BE2C (cell line): ENCODE measurements at regions not wholly inside any gene's neighbourhood (a gene's known extent, or its start where the extent isn't known, plus 50 kb on each side); places are given as distances from the start of the nearest gene placed in this dataset.

ENCODE experiments used
- DNase-seq: peaks from one replicate; pipeline ENCODE4 v3.0.0-alpha.2; 2020
- H3K27me3 ChIP-seq: fragments of 250-450 bp; sonication (Bioruptor Pico); 2 replicates; pipeline ENCODE4 v1.5.1; 2020; ENCODE audit warnings: mild to moderate bottlenecking
- H3K36me3 ChIP-seq: fragments of 250-450 bp; sonication (Bioruptor Pico); 2 replicates; pipeline ENCODE4 v1.5.1; 2020; ENCODE audit warnings: mild to moderate bottlenecking
- H3K4me1 ChIP-seq: fragments of 250-450 bp; sonication (Bioruptor Pico); 2 replicates; pipeline ENCODE4 v1.5.1; 2020
- H3K4me3 ChIP-seq: 2 replicates; pipeline ENCODE4 v1.5.1; 2011; ENCODE audit warnings: low read depth, low read length
- H3K9me3 ChIP-seq: fragments of 250-450 bp; sonication (Bioruptor Pico); 2 replicates; pipeline ENCODE4 v1.5.1; 2020
- CTCF ChIP-seq: IDR thresholded peaks from 2 replicates; pipeline ENCODE4 v1.5.1; 2012; ENCODE audit warnings: mild to moderate bottlenecking, low read depth, low read length

- H3K9me3 ChIP-seq, result no peaks in the 10 kb centered on the region
- H3K4me3 ChIP-seq, result no peak overlapping the region
- H3K27me3 ChIP-seq, result no peaks in the 10 kb centered on the region
- DNase-seq, result no peak
- no peak for TF ChIP-seq CTCF
- no peaks in the 10 kb centered on the region for H3K36me3 ChIP-seq
- H3K4me1 ChIP-seq, result no peaks in the 10 kb centered on the region; the same call in 1 of the 2 replicates
Observed at GRCh38 chr5:96250782-96251181, 182.3 kb downstream of the PCSK1 start.

- H3K4me1 ChIP-seq, result no peaks in the 10 kb centered on the region; the same call in 1 of the 2 replicates
- no peak for TF ChIP-seq CTCF
Observed at GRCh38 chr5:96248131-96248530, 184.9 kb downstream of the PCSK1 start.

GRCh38 chr5:96247708-96248107 is 185.3 kb downstream of the PCSK1 start:
- no peak for DNase-seq

More at GRCh38 chr5:96248131-96248530, 184.9 kb downstream of the PCSK1 start:
- Histone ChIP-seq H3K27me3 (no peaks in the 10 kb centered on the region), H3K9me3 (no peaks in the 10 kb centered on the region), H3K4me3 (no peak overlapping the region), H3K36me3 (no peaks in the 10 kb centered on the region)
- DNase-seq, result no peak

GRCh38 chr5:96247097-96247701 is 185.8 kb downstream of the PCSK1 start:
- no peak overlapping the region for H3K4me3 ChIP-seq
- no peaks in the 10 kb centered on the region for H3K27me3 ChIP-seq
- no peak for TF ChIP-seq CTCF
- no peaks in the 10 kb centered on the region for H3K9me3 ChIP-seq
- H3K36me3 ChIP-seq, result no peaks in the 10 kb centered on the region
- peak; percentile 14 for DNase-seq
- H3K4me1 ChIP-seq, result no peaks in the 10 kb centered on the region; the same call in 1 of the 2 replicates

More at GRCh38 chr5:96247708-96248107, 185.3 kb downstream of the PCSK1 start:
- Histone ChIP-seq H3K4me1 (no peaks in the 10 kb centered on the region; the same call in 1 of the 2 replicates), H3K27me3 (no peaks in the 10 kb centered on the region), H3K4me3 (no peak overlapping the region), H3K9me3 (no peaks in the 10 kb centered on the region), H3K36me3 (no peaks in the 10 kb centered on the region)
- TF ChIP-seq CTCF, result no peak

GRCh38 chr5:96245140-96246091 is 187.6 kb downstream of the PCSK1 start:
- no peaks in the 10 kb centered on the region for H3K4me1 ChIP-seq
- no peak for TF ChIP-seq CTCF
- no peaks in the 10 kb centered on the region for H3K27me3 ChIP-seq
- H3K36me3 ChIP-seq, result no peaks in the 10 kb centered on the region
- no peaks in the 10 kb centered on the region for H3K9me3 ChIP-seq
- H3K4me3 ChIP-seq, result no peak overlapping the region
- DNase-seq, result no peak

- no peak for TF ChIP-seq CTCF
- no peaks in the 10 kb centered on the region for H3K4me1 ChIP-seq
- no peak for DNase-seq
- no peak overlapping the region for H3K4me3 ChIP-seq
- H3K9me3 ChIP-seq, result no peaks in the 10 kb centered on the region
- H3K36me3 ChIP-seq, result no peaks in the 10 kb centered on the region
- no peaks in the 10 kb centered on the region for H3K27me3 ChIP-seq
Observed at GRCh38 chr5:96244696-96245095, 188.4 kb downstream of the PCSK1 start.
